GM13976 (cell line): ENCODE measurements at regions not wholly inside any gene's neighbourhood (a gene's known extent, or its start where the extent isn't known, plus 50 kb on each side); places are given as distances from the start of the nearest gene placed in this dataset.

ENCODE experiments used
- DNase-seq: peaks from one replicate; pipeline ENCODE4 v3.0.0; 2012; ENCODE audit warnings: low spot score
- CTCF ChIP-seq: IDR thresholded peaks from 2 replicates; pipeline ENCODE4 v1.5.1; 2012; ENCODE audit warnings: borderline replicate concordance, mild to moderate bottlenecking; ENCODE audit not compliant: insufficient read depth; ENCODE audit errors: extremely low read depth, missing control alignments, control extremely low read depth
- in situ Hi-C: fragments of 300-500 bp; cut with MboI; formaldehyde crosslinking; loops from one replicate; pipeline ENCODE4 v1.12.0; 2022; ENCODE audit warnings: low sequenced_read_pairs, mixed read lengths, inconsistent platforms; ENCODE audit not compliant: unreplicated experiment

- no peak for DNase-seq
- in situ Hi-C loops, result no loop called here
- no peak for TF ChIP-seq CTCF
Observed at GRCh38 chr16:50908468-50908867, 166.6 kb downstream of the CYLD start.

- TF ChIP-seq CTCF, result no peak
- in situ Hi-C loops, result no loop called here
- DNase-seq, result no peak
Observed at GRCh38 chr16:50906454-50906853, 164.6 kb downstream of the CYLD start.

GRCh38 chr16:50902457-50902856, 160.6 kb downstream of the CYLD start:
- TF ChIP-seq CTCF, result no peak
- no peak for DNase-seq
- in situ Hi-C loops, result no loop called here

- in situ Hi-C loops, result no loop called here
- DNase-seq, result no peak
- TF ChIP-seq CTCF, result no peak
Observed at GRCh38 chr16:50901062-50901461, 159.2 kb downstream of the CYLD start.

- in situ Hi-C loops, result no loop called here
- no peak for TF ChIP-seq CTCF
- DNase-seq, result no peak
Observed at GRCh38 chr16:50900391-50900942, 158.6 kb downstream of the CYLD start.

- in situ Hi-C loops, result no loop called here
- TF ChIP-seq CTCF, result no peak
- DNase-seq, result no peak
Observed at GRCh38 chr16:50899951-50900350, 158.1 kb downstream of the CYLD start.

GRCh38 chr16:50889746-50890145, 147.9 kb downstream of the CYLD start:
- in situ Hi-C loops, result no loop called here
- TF ChIP-seq CTCF, result no peak
- DNase-seq, result no peak
